Cardiac fibroblast (primary cell): ENCODE measurements at regions not wholly inside any gene's neighbourhood (a gene's known extent, or its start where the extent isn't known, plus 50 kb on each side); places are given as distances from the start of the nearest gene placed in this dataset.
A peak's percentile ranks its signal among the peaks of the same experiment; 100 is the strongest.
"Not testable (repeated sequence)": the region's sequence is repeated elsewhere in the genome, so short reads cannot be mapped to it uniquely, and the experiment has no call there.

Experiments
- DNase-seq, 2 donors: peaks; one replicate each; pipeline versions ENCODE4 v3.0.0 to v3.0.0-alpha.2; 2010; ENCODE audit warnings: low read depth in 2 of 2
- H3K4me3 ChIP-seq, 2 donors: replicated peaks in 1 of 2; 1 replicate in 1 of 2; 2 replicates in 1 of 2; pipeline ENCODE4 v1.5.1; 2011; ENCODE audit warnings: low read depth in 2 of 2, low read length in 2 of 2, mild to moderate bottlenecking in 2 of 2, moderate library complexity in 1 of 2
- CTCF ChIP-seq: IDR thresholded peaks from one replicate; pipeline ENCODE4 v1.5.1; 2011; ENCODE audit warnings: low read depth, mild to moderate bottlenecking, low read length, inconsistent platforms

- peak in 1 of 2 donors; percentile 42 for DNase-seq
- no peak overlapping the region for H3K4me3 ChIP-seq
- no peak for TF ChIP-seq CTCF
Observed at GRCh38 chr2:226548732-226549131, 250.9 kb downstream of the IRS1 start.

- TF ChIP-seq CTCF, result no peak
- no peak overlapping the region for H3K4me3 ChIP-seq
- peak in 1 of 2 donors; percentile 46 for DNase-seq
Observed at GRCh38 chr2:226544596-226545210, 254.9 kb downstream of the IRS1 start.

- no peak overlapping the region for H3K4me3 ChIP-seq
- TF ChIP-seq CTCF, result no peak
- DNase-seq, result no peak
Observed at GRCh38 chr2:226540204-226540994, 259.2 kb downstream of the IRS1 start.

DNA sequence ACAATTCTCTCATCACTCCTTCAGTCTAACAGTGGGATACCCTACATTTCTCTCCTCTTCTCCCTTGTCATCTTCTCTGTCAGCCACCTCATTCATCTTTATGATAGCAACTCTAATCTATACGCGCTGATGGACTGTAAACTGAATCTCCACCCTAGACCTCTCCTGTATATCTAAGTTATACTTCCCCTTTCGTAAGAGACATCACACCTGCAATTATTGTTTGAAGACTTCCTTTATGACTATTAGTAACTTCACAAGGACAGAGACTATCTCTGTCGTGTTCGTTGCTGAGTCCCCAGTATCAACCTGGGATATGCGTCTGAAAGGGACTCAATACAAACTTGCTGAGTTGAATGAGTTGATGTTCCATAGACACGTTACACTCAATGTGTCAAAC, 263.2 kb downstream of the IRS1 start:
- no peak for DNase-seq
- no peak for TF ChIP-seq CTCF
- H3K4me3 ChIP-seq, result no peak overlapping the region

DNA sequence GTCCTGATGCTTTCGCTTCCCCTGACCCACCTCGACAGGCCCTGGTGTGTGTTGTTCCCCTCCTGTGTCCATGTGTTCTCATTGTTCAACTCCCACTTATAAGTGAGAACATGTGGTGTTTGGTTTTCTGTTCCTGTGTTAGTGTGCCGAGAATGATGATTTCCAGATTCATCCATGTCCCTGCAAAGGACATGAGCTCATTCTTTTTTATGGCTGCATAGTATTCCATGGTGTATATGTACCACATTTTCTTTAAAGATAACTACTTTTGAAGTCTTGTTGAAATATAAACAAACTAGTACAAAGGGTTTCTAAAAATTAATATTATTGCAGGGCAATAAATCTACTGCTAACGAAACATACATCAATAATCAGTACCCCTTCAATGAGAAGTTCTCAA, 266.6 kb downstream of the IRS1 start:
- not testable (repeated sequence) for H3K4me3 ChIP-seq, DNase-seq

GRCh38 chr2:226531061-226531810, 268.4 kb downstream of the IRS1 start:
- no peak overlapping the region for H3K4me3 ChIP-seq
- no peak for DNase-seq
- no peak for TF ChIP-seq CTCF

GRCh38 chr2:226529556-226529955, 270.1 kb downstream of the IRS1 start:
- DNase-seq, result no peak
- no peak overlapping the region for H3K4me3 ChIP-seq
- no peak for TF ChIP-seq CTCF
